GM12865 (cell line): ENCODE measurements at regions not wholly inside any gene's neighbourhood (a gene's known extent, or its start where the extent isn't known, plus 50 kb on each side); places are given as distances from the start of the nearest gene placed in this dataset.

Experiments
- DNase-seq: peaks from one replicate; pipeline ENCODE4 v3.0.0; 2010; ENCODE audit warnings: low read depth
- H3K4me3 ChIP-seq: 2 replicates; pipeline ENCODE4 v1.5.1; 2011; ENCODE audit warnings: mild to moderate bottlenecking, low read depth, low read length, control low read depth
- CTCF ChIP-seq: IDR thresholded peaks from 2 replicates; pipeline ENCODE4 v1.5.1; 2011; ENCODE audit warnings: low read length, control low read depth, low read depth, inconsistent platforms; ENCODE audit not compliant: insufficient read depth; ENCODE audit errors: missing control alignments

GRCh38 chrX:4091046-4091760 is 377.8 kb upstream of the PRKX start:
- TF ChIP-seq CTCF, result no peak
- DNase-seq, result no peak
- no peak overlapping the region for H3K4me3 ChIP-seq

GRCh38 chrX:4059893-4060292 is 346.4 kb upstream of the PRKX start:
- no peak for TF ChIP-seq CTCF
- no peak overlapping the region for H3K4me3 ChIP-seq
- no peak for DNase-seq

DNA sequence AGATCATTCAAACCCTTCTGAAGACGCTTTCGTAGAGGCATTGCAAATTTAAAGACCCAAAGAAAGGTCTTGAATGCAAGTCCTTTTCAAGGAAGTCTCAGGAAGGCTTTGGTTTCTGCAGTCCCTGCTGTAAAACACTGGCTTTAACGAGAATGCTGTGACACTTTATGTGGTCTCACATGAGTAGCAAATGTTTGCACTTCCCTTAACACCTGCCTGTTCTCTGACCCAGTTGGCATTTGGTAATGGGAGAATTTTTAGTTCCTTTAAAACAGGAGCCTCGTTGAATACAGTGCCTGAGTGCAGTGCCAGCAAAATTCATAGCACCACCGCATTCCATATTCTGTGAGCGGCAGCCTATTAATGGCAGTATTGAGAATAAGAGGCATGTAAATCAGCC is 330.5 kb upstream of the PRKX start:
- DNase-seq, result no peak
- H3K4me3 ChIP-seq, result no peak overlapping the region
- no peak for TF ChIP-seq CTCF

DNA sequence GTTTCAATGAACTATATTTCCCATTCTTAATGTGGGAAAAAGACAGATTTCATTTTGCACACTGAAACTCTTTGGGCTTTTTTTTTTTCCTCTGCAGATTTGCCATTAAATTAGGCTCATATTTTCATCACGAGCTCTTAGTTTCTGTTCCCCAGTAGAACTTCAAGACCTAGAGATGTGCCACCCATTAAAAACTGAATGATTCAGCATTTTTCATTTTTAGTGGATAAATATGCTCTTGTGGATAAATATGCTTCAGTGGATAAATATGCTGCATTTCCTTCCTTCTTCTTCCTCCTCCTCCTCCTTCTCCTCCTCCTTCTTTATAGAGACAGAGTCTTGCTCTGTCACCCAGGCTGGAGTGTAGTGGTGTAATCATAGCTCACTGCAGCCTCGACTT is 322.4 kb upstream of the PRKX start:
- TF ChIP-seq CTCF, result no peak
- no peak for DNase-seq
- H3K4me3 ChIP-seq, result no peak overlapping the region

DNA sequence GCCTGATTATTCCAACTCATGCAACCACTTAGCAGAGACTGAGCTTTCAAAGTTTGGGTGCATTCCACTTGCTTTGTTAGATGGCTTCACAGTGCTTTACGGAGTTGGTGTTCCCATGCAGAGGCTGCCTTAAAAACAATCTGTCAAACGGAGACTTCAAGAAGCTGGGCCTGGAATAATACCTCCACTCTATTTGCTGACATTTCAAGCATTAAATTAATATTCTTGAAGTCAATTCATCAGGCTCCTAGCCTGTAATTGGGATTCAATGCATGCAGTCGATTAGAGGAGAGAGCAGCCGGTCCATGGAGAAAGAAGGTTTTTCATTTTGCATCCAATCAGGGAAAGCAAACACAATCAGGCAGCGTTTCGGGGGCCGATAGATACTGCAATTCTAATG is 314.7 kb upstream of the PRKX start:
- TF ChIP-seq CTCF, result no peak
- H3K4me3 ChIP-seq, result no peak overlapping the region
- no peak for DNase-seq

DNA sequence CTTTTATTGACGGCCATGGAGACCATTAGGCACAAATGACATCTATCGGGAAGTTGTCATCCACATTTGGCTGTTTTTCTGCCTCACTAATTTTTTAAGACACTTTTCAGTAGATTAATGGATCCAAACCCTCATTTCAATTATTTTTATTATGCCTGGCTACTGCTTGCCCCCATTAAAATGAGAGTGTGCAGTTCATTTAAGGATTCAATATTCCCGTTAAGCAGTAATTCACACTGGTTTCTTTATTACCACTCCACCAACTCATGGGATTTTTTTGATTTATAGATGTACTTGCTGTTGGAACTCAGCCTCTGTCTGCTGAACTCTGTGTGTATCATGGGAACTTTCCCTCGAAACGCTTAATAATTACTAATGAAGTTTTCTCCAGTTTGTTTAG is 291.8 kb upstream of the PRKX start:
- DNase-seq, result no peak
- H3K4me3 ChIP-seq, result no peak overlapping the region
- no peak for TF ChIP-seq CTCF

- no peak for DNase-seq
- no peak for TF ChIP-seq CTCF
- no peak overlapping the region for H3K4me3 ChIP-seq
These were observed 291.4 kb upstream of the PRKX start for GRCh38 chrX:4004822-4005221.
